KMS-11 (cell line): ENCODE measurements at regions not wholly inside any gene's neighbourhood (a gene's known extent, or its start where the extent isn't known, plus 50 kb on each side); places are given as distances from the start of the nearest gene placed in this dataset.
"Not testable (repeated sequence)": the region's sequence is repeated elsewhere in the genome, so short reads cannot be mapped to it uniquely, and the experiment has no call there.

Experiments used
- H2AFZ ChIP-seq: fragments of 200-600 bp; sonication (generic); 2 replicates; pipeline ENCODE4 v1.6.1; 2016; ENCODE audit warnings: antibody characterized with exemption, mixed run types, low read depth
- H3K27ac ChIP-seq: fragments of 200-600 bp; sonication (generic); 2 replicates; pipeline ENCODE4 v1.6.1; 2016; ENCODE audit warnings: mild to moderate bottlenecking, mixed run types
- H3K27me3 ChIP-seq: fragments of 200-600 bp; sonication (generic); 2 replicates; pipeline ENCODE4 v1.6.1; 2017; ENCODE audit warnings: mild to moderate bottlenecking, low read depth, mixed run types, moderate library complexity; ENCODE audit not compliant: insufficient read depth
- H3K36me3 ChIP-seq: fragments of 200-600 bp; sonication (generic); 2 replicates; pipeline ENCODE4 v1.6.1; 2017; ENCODE audit warnings: mild to moderate bottlenecking, mixed run types; ENCODE audit not compliant: insufficient read depth
- H3K4me1 ChIP-seq: fragments of 200-600 bp; sonication (generic); 2 replicates; pipeline ENCODE4 v1.6.1; 2016; ENCODE audit warnings: mild to moderate bottlenecking, low read depth, mixed run types; ENCODE audit not compliant: poor library complexity, severe bottlenecking
- H3K4me2 ChIP-seq: fragments of 200-600 bp; sonication (generic); 2 replicates; pipeline ENCODE4 v1.7.0; 2016; ENCODE audit warnings: mild to moderate bottlenecking, mixed run types
- H3K4me3 ChIP-seq: fragments of 200-600 bp; sonication (generic); IDR thresholded peaks from 2 replicates; pipeline ENCODE4 v1.6.1; 2017; ENCODE audit warnings: low read depth, low read length, mixed read lengths; ENCODE audit not compliant: insufficient read depth
- H3K79me2 ChIP-seq: fragments of 200-600 bp; sonication (generic); 2 replicates; pipeline ENCODE4 v1.6.1; 2016; ENCODE audit warnings: low read depth, mixed run types; ENCODE audit not compliant: insufficient read depth
- H3K9ac ChIP-seq: fragments of 200-600 bp; sonication (generic); 2 replicates; pipeline ENCODE4 v1.6.1; 2016; ENCODE audit warnings: mild to moderate bottlenecking, mixed run types
- H4K20me1 ChIP-seq: fragments of 200-600 bp; sonication (generic); 2 replicates; pipeline ENCODE4 v1.6.1; 2016; ENCODE audit warnings: mild to moderate bottlenecking, mixed run types; ENCODE audit not compliant: insufficient read depth
- TF ChIP-seq, protein P1 (sequence below): fragments of 200-600 bp; sonication (generic); conservative IDR thresholded peaks from 2 replicates; pipeline ENCODE4 v1.6.1; 2017; ENCODE audit warnings: low read depth, mild to moderate bottlenecking, antibody characterized with exemption, low read length, moderate library complexity, mixed read lengths

DNA sequence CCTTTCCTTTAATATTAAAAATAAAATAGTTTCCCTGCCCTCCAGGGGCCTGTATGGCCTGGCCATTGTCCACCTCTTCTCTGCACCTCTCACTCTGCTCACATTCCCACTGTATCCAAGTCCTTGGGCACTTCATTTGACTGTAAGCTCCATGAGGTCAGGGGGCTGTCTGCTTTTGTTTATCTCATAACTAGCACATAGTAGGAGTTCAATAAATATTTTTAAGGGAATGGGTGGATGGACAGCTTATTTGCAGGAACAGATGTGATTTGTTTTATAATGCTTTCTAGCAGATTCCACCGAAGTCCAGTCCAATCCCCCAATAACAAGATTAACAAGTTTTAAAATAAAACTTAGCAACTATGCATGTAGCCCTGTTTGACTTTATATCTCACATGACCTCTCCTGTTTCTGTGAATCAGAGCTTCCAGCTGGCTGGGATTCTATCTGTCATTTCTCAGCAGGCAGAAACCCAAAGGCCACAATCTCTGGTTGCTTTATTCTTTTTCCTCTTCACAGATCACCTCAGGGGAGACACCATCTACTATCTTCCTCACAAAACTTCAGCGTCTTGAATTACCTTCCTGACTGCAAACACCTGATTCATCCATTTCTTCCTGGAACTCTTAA lies 123.0 kb upstream of the NR2F2 start:
- Histone ChIP-seq H3K36me3 (no peaks in the 10 kb centered on the region), H2AFZ (no peak overlapping the region), H3K27me3 (no peaks in the 10 kb centered on the region), H3K4me3 (no peak overlapping the region), H3K27ac (no peak overlapping the region), H4K20me1 (no peaks in the 10 kb centered on the region), H3K4me1 (no peaks in the 10 kb centered on the region), H3K79me2 (no peaks in the 10 kb centered on the region), H3K9ac (no peak overlapping the region), H3K4me2 (no peak overlapping the region)
- TF ChIP-seq, protein P1, sequence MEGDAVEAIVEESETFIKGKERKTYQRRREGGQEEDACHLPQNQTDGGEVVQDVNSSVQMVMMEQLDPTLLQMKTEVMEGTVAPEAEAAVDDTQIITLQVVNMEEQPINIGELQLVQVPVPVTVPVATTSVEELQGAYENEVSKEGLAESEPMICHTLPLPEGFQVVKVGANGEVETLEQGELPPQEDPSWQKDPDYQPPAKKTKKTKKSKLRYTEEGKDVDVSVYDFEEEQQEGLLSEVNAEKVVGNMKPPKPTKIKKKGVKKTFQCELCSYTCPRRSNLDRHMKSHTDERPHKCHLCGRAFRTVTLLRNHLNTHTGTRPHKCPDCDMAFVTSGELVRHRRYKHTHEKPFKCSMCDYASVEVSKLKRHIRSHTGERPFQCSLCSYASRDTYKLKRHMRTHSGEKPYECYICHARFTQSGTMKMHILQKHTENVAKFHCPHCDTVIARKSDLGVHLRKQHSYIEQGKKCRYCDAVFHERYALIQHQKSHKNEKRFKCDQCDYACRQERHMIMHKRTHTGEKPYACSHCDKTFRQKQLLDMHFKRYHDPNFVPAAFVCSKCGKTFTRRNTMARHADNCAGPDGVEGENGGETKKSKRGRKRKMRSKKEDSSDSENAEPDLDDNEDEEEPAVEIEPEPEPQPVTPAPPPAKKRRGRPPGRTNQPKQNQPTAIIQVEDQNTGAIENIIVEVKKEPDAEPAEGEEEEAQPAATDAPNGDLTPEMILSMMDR: no peak

DNA sequence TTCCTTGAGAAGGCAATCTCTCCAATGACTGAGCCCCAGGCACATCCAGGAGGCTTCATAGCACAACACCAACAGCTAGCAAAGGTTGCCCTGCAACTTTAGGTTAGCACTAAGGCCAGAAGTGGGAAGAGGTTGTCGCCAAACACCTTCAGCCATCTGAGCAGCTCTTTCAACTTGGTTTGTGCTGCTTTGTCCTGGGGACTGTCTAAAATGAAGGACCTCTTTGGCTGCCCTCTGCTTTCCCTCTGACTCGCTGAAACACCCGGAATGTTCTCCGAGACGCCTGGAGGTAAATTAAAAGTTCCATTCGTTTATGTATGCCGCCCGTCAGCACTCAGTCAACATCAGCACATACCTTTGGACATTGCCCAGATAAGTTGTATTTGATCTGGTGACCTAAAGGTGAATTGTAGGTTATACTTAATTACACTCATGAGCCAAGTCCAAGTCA lies 121.2 kb upstream of the NR2F2 start:
- Histone ChIP-seq H3K9ac (no peak overlapping the region), H3K27ac (no peak overlapping the region), H3K4me1 (no peaks in the 10 kb centered on the region), H2AFZ (no peak overlapping the region), H3K36me3 (no peaks in the 10 kb centered on the region), H3K4me2 (no peak overlapping the region), H3K27me3 (no peaks in the 10 kb centered on the region), H3K79me2 (no peaks in the 10 kb centered on the region), H4K20me1 (no peaks in the 10 kb centered on the region), H3K4me3 (no peak overlapping the region)
- TF ChIP-seq, protein P1: no peak

DNA sequence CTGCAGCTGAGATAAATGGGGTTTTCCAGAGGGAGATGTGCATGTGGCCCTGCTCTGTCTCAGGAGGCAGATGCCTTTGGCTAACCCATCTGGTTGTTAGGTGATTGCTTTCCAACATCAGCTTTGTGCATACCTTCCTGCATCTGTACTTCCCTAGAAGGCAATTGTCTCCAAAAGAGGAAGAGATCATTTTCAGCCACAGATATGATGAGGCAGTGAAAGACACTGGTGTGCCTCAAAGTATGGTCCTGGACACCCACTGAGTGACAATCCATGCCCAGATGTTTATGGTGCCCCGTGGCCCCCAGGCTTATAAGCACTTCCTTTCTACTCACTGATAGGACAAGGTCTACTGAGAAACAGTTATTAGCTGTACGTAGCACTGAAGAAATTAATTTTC lies 117.5 kb upstream of the NR2F2 start:
- no peak overlapping the region for H3K4me2 ChIP-seq
- H3K27me3 ChIP-seq: no peaks in the 10 kb centered on the region
- no peaks in the 10 kb centered on the region for H3K4me1 ChIP-seq
- TF ChIP-seq, protein P1: no peak
- no peak overlapping the region for H2AFZ ChIP-seq
- no peaks in the 10 kb centered on the region for H4K20me1 ChIP-seq
- no peaks in the 10 kb centered on the region for H3K36me3 ChIP-seq
- H3K4me3 ChIP-seq: no peak overlapping the region
- H3K27ac ChIP-seq: no peak overlapping the region
- no peaks in the 10 kb centered on the region for H3K79me2 ChIP-seq
- H3K9ac ChIP-seq: no peak overlapping the region

DNA sequence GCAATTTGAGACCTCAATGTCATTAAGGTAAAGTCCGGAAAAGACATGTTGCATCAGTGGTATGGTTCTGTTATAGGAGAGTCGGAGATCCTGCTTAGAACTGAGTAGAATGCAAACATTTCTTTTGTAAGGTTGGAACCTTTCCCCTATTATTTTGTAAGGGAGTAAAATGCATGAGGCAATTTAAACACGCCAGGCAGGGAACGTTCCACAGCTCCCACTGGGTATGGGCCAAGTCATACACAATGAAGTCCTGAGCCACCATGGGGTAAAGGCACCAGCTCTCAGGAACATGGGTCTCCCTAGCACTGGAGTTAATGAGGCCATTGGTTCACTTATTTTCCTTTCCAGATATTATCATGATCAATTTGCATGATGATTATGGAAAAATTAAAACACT lies 116.6 kb upstream of the NR2F2 start:
- H3K27me3 ChIP-seq: no peaks in the 10 kb centered on the region
- no peaks in the 10 kb centered on the region for H3K4me1 ChIP-seq
- H3K36me3 ChIP-seq: no peaks in the 10 kb centered on the region
- no peak overlapping the region for H3K27ac ChIP-seq
- no peaks in the 10 kb centered on the region for H3K79me2 ChIP-seq
- H3K4me3 ChIP-seq: no peak overlapping the region
- no peak overlapping the region for H2AFZ ChIP-seq
- TF ChIP-seq, protein P1: no peak
- H3K9ac ChIP-seq: no peak overlapping the region
- no peaks in the 10 kb centered on the region for H4K20me1 ChIP-seq
- no peak overlapping the region for H3K4me2 ChIP-seq

DNA sequence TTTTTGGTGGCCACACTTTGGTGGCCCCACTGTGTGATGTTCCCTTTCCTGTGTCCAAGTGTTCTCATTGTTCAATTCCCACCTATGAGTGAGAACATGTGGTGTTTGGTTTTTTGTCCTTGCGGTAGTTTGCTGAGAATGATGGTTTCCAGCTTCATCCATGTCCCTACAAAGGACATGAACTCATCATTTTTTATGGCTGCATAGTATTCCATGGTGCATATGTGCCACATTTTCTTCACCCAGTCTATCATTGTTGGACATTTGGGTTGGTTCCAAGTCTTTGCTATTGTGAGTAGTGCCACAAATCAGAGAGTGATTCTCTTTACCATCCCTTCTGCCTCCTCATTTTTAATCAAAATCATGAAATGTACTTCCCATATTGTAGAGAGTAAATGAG lies 114.0 kb upstream of the NR2F2 start:
- H2AFZ ChIP-seq, H3K9ac ChIP-seq, H3K27me3 ChIP-seq, H3K79me2 ChIP-seq, H3K4me3 ChIP-seq, H3K4me2 ChIP-seq, H3K4me1 ChIP-seq, H3K27ac ChIP-seq, H3K36me3 ChIP-seq, H4K20me1 ChIP-seq: not testable (repeated sequence)
